MCF 10A (cell line): ENCODE measurements at regions not wholly inside any gene's neighbourhood (a gene's known extent, or its start where the extent isn't known, plus 50 kb on each side); places are given as distances from the start of the nearest gene placed in this dataset.

Source experiments
- BruUV-seq: library from RNA; stranded (reverse); fragments of 400-500 nt; replicated peaks from 2 replicates; lab custom pipeline; 2021; lab: Mats Ljungman, UMichigan
- CTCF ChIA-PET: fragments of 300-600 bp; sonication (Branson Sonifier 250); formaldehyde crosslinking; extraction: SDS; loops from one replicate; lab custom pipeline; 2021; ENCODE audit warnings: antibody characterized with exemption, inconsistent platforms; lab: Yijun Ruan, JAX
- POLR2A ChIA-PET: fragments of 300-600, 350-650 bp; sonication (Branson Sonifier 250); formaldehyde crosslinking; extraction: SDS; loops from one replicate; lab custom pipeline; 2020; ENCODE audit warnings: antibody characterized with exemption, inconsistent platforms; lab: Yijun Ruan, JAX
- DNase-seq: peaks from one replicate; pipeline ENCODE4 v3.0.0-alpha.2; 2018; ENCODE audit not compliant: unreplicated experiment
- H3K27ac Mint-ChIP-seq: one replicate; pipeline ENCODE4 v1.8.0; 2022; ENCODE audit warnings: mild to moderate bottlenecking, low read depth, mixed read lengths; ENCODE audit not compliant: unreplicated experiment
- H3K27me3 Mint-ChIP-seq: one replicate; pipeline ENCODE4 v1.8.0; 2022; ENCODE audit warnings: mixed read lengths; ENCODE audit not compliant: insufficient read depth, unreplicated experiment
- H3K36me3 Mint-ChIP-seq: one replicate; pipeline ENCODE4 v1.8.0; 2022; ENCODE audit warnings: mild to moderate bottlenecking, moderate library complexity, mixed read lengths; ENCODE audit not compliant: insufficient read depth, unreplicated experiment
- H3K4me1 Mint-ChIP-seq: one replicate; pipeline ENCODE4 v1.8.0; 2022; ENCODE audit warnings: mixed read lengths; ENCODE audit not compliant: insufficient read depth, unreplicated experiment
- H3K4me3 Mint-ChIP-seq: one replicate; pipeline ENCODE4 v1.8.0; 2022; ENCODE audit warnings: mild to moderate bottlenecking, moderate library complexity, mixed read lengths; ENCODE audit not compliant: unreplicated experiment
- H3K9me3 Mint-ChIP-seq: one replicate; pipeline ENCODE4 v1.8.0; 2022; ENCODE audit warnings: mixed read lengths; ENCODE audit not compliant: unreplicated experiment
- intact Hi-C: fragments of 100-400 bp; cut with micrococcal nuclease; formaldehyde crosslinking; loops from 2 replicates; pipeline ENCODE4 v1.14.1; 2022
- TF ChIP-seq, protein P1 (sequence below): fragments of 200-600 bp; IDR thresholded peaks from one replicate; pipeline ENCODE4 v1.8.0; 2022; ENCODE audit warnings: antibody characterized with exemption, mild to moderate bottlenecking; ENCODE audit not compliant: unreplicated experiment

GRCh38 chr5:18920966-18921365 lies 1067.0 kb downstream of the CDH18 start:
- no peak overlapping the region for H3K4me3 Mint-ChIP-seq
- H3K9me3 Mint-ChIP-seq: no peaks in the 10 kb centered on the region
- POLR2A ChIA-PET: no interaction called here
- BruUV-seq: no TSS peak
- no peak overlapping the region for H3K27ac Mint-ChIP-seq
- no peaks in the 10 kb centered on the region for H3K36me3 Mint-ChIP-seq
- no peaks in the 10 kb centered on the region for H3K4me1 Mint-ChIP-seq
- TF ChIP-seq, protein P1, sequence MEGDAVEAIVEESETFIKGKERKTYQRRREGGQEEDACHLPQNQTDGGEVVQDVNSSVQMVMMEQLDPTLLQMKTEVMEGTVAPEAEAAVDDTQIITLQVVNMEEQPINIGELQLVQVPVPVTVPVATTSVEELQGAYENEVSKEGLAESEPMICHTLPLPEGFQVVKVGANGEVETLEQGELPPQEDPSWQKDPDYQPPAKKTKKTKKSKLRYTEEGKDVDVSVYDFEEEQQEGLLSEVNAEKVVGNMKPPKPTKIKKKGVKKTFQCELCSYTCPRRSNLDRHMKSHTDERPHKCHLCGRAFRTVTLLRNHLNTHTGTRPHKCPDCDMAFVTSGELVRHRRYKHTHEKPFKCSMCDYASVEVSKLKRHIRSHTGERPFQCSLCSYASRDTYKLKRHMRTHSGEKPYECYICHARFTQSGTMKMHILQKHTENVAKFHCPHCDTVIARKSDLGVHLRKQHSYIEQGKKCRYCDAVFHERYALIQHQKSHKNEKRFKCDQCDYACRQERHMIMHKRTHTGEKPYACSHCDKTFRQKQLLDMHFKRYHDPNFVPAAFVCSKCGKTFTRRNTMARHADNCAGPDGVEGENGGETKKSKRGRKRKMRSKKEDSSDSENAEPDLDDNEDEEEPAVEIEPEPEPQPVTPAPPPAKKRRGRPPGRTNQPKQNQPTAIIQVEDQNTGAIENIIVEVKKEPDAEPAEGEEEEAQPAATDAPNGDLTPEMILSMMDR: no peak
- no peak for DNase-seq
- no peaks in the 10 kb centered on the region for H3K27me3 Mint-ChIP-seq
- CTCF ChIA-PET: no interaction called here
- intact Hi-C loops: no loop called here

DNA sequence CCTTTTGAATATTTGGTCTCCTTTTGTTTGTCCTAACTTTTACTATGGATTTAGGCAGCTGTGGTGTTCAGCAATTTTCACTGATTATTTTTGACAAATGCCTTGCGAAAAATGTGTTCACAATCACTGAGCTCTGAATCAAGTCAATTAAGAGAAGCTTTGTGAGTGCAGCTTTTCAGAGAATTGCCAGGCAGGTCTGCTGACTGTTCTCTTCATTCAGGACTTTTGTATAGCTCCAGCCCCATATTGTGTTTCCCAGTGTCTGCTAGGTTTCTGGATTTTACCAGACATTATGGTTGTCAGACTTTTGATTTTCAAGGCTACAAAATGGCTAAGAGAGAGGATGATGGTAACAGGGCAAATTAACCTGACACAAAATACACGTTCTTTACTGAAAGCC lies 1055.9 kb downstream of the CDH18 start:
- CTCF ChIA-PET: interaction anchor here (0.6 kb wide), 1 partner anchor 87 kb away, joined by 4 read pairs; no protein-coding TSS in a partner anchor
- Mint-ChIP-seq H3K27me3 (no peaks in the 10 kb centered on the region), H3K4me3 (no peak overlapping the region), H3K36me3 (no peaks in the 10 kb centered on the region), H3K27ac (no peak overlapping the region), H3K9me3 (no peaks in the 10 kb centered on the region), H3K4me1 (no peaks in the 10 kb centered on the region)
- no TSS peak for BruUV-seq
- TF ChIP-seq, protein P1: no peak
- no peak for DNase-seq
- intact Hi-C loops: no loop called here
- POLR2A ChIA-PET: interaction anchor here (0.7 kb wide), 1 partner anchor 14 kb away, joined by 3 read pairs; no protein-coding TSS in a partner anchor

GRCh38 chr5:18944771-18945170 lies 1043.2 kb downstream of the CDH18 start:
- intact Hi-C loops: no loop called here
- ChIA-PET POLR2A (no interaction called here), CTCF (no interaction called here)
- no peak for DNase-seq
- Mint-ChIP-seq H3K4me1 (peaks cover 10% of the 10 kb centered on the region), H3K9me3 (peaks cover 12% of the 10 kb centered on the region), H3K36me3 (no peaks in the 10 kb centered on the region), H3K27me3 (no peaks in the 10 kb centered on the region), H3K27ac (no peak overlapping the region), H3K4me3 (no peak overlapping the region)
- TF ChIP-seq, protein P1: no peak
- no TSS peak for BruUV-seq

DNA sequence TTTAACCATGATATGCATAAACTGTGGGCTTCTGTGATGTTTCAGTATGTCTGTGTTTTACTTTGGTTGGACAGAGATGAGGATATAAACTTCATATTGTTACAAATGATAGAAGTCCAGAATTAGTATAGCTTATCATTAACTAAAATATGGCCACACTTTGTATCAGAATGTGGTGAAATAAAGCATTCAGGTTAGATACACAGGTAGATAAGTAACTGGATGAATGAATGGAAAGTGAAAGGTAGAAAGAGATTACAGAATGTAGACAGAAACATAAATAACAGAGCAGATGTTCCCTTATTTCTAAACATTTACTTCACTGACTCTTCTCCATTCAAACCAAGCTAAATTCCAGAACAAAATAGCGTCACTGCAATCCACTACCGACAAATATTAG lies 1033.8 kb downstream of the CDH18 start:
- H3K4me1 Mint-ChIP-seq: no peaks in the 10 kb centered on the region
- H3K4me3 Mint-ChIP-seq: no peak overlapping the region
- no peak for DNase-seq
- H3K27me3 Mint-ChIP-seq: no peaks in the 10 kb centered on the region
- CTCF ChIA-PET: no interaction called here
- no peaks in the 10 kb centered on the region for H3K36me3 Mint-ChIP-seq
- intact Hi-C loops: no loop called here
- H3K9me3 Mint-ChIP-seq: no peaks in the 10 kb centered on the region
- H3K27ac Mint-ChIP-seq: no peak overlapping the region
- TF ChIP-seq, protein P1: no peak
- POLR2A ChIA-PET: no interaction called here
- BruUV-seq: no TSS peak
